AG09309 (cell line): ENCODE measurements at regions not wholly inside any gene's neighbourhood (a gene's known extent, or its start where the extent isn't known, plus 50 kb on each side); places are given as distances from the start of the nearest gene placed in this dataset.

Experiments
- DNase-seq: peaks from one replicate; pipeline ENCODE4 v3.0.0-alpha.2; 2010; ENCODE audit warnings: low read depth
- H3K4me3 ChIP-seq: 2 replicates; pipeline ENCODE4 v1.5.1; 2011; ENCODE audit warnings: mild to moderate bottlenecking, low read depth, low read length, moderate library complexity; ENCODE audit not compliant: control insufficient read depth
- CTCF ChIP-seq: IDR thresholded peaks from 2 replicates; pipeline ENCODE4 v1.5.1; 2011; ENCODE audit warnings: mild to moderate bottlenecking, low read depth, low read length, inconsistent platforms; ENCODE audit not compliant: insufficient read depth, control insufficient read depth; ENCODE audit errors: missing control alignments

GRCh38 chr9:12874395-12874794, 99.6 kb downstream of the LURAP1L start:
- H3K4me3 ChIP-seq, result no peak overlapping the region
- DNase-seq, result no peak
- TF ChIP-seq CTCF, result no peak

GRCh38 chr9:12875191-12875590, 100.4 kb downstream of the LURAP1L start:
- DNase-seq, result no peak
- H3K4me3 ChIP-seq, result no peak overlapping the region
- TF ChIP-seq CTCF, result no peak

GRCh38 chr9:12876872-12877271, 102.1 kb downstream of the LURAP1L start:
- DNase-seq, result no peak
- TF ChIP-seq CTCF, result no peak

GRCh38 chr9:12878351-12878978, 103.6 kb downstream of the LURAP1L start:
- TF ChIP-seq CTCF, result no peak
- no peak for DNase-seq
- H3K4me3 ChIP-seq, result no peak overlapping the region

More at GRCh38 chr9:12876872-12877271, 102.1 kb downstream of the LURAP1L start:
- no peak overlapping the region for H3K4me3 ChIP-seq

GRCh38 chr9:12879961-12880360, 105.1 kb downstream of the LURAP1L start:
- TF ChIP-seq CTCF, result no peak
- DNase-seq, result no peak
- no peak overlapping the region for H3K4me3 ChIP-seq

GRCh38 chr9:12880406-12881015, 105.7 kb downstream of the LURAP1L start:
- peak; percentile 31 for DNase-seq
- H3K4me3 ChIP-seq, result no peak overlapping the region
- TF ChIP-seq CTCF, result no peak
